ENCODE measurements at regions not wholly inside any gene's neighbourhood (a gene's known extent, or its start where the extent isn't known, plus 50 kb on each side); places are given as distances from the start of the nearest gene placed in this dataset.

DNA sequence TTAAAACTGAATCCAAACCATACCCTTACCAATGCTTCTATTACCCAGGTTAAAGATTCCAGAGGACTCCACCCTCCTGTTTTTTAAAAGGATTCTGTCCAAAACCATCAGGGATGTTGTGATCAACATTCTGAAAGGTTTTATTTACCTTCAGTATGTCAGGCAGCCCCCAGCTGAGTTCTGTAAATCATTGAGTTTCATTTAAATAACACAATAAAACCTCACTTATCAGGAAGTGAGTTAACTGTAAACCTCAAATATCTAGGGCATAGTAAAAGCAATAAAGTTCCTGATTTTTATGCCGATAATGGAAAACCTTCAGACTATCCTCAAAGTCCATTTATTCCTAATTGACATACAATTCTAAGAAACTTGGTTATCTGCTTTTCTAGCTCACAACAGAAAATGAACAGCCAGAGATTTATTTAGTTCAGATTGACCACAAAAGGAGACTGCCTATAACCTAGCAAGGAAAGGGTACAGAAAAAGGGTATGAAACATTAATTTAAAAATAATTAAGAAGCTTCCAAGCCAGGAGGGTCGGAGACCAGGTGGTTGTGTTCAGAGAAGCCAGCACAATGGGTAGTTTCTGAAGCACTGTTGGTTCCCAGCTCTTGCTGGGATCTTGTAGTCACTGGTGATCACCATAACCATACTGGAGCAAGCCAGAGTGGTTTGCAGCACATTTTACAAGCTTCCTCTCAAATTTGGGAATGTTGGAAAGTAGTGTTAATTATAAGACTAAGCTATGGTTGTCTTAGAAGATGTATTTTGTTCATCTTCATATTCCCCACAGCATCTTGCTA is 336.4 kb upstream of the FMN2 start:
- no peak for ATAC-seq (ENCODE audit: low read depth)
- Histone ChIP-seq H2BK15ac (ENCODE audit: low read depth, low read length) (no peak overlapping the region), H3K14ac (replicated peaks; ENCODE audit: low read depth, low read length) (no peak overlapping the region), H3K79me1 (ENCODE audit: low read depth in 1 of 2, low read length in 2 of 2) (no peaks in the 10 kb centered on the region), H3K27me3 (ENCODE audit: control insufficient read depth, insufficient read depth, low read length) (no peaks in the 10 kb centered on the region), H3K18ac (ENCODE audit: low read depth, low read length) (no peak overlapping the region), H3K36me3 (ENCODE audit: control insufficient read depth, insufficient read depth, low read length) (no peaks in the 10 kb centered on the region), H3K56ac (ENCODE audit: extremely low read depth, insufficient read depth, low read length) (no peak overlapping the region), H3K27ac (ENCODE audit: insufficient read depth, low read length) (no peak overlapping the region), H2AK9ac (replicated peaks; ENCODE audit: low read depth, low read length, poor library complexity) (no peak overlapping the region), H3K9me3 (ENCODE audit: control insufficient read depth, insufficient read depth, low read length) (no peaks in the 10 kb centered on the region; the same call in 1 of the 2 replicates), H3K4me1 (ENCODE audit: control insufficient read depth, insufficient read depth, low read length) (no peaks in the 10 kb centered on the region), H4K8ac (ENCODE audit: low read depth in 2 of 2, low read length in 2 of 2) (no peak overlapping the region), H3K9ac (ENCODE audit: low read depth, low read length) (no peak overlapping the region), H3K23ac (ENCODE audit: low read depth, low read length) (no peak overlapping the region), H3K4me2 (ENCODE audit: low read depth, low read length) (no peak overlapping the region), H4K20me1 (ENCODE audit: insufficient read depth, low read length) (no peaks in the 10 kb centered on the region), H2BK20ac (ENCODE audit: low read depth, low read length) (no peak overlapping the region), H2BK120ac (ENCODE audit: low read depth, low read length) (no peak overlapping the region), H3K9me1 (ENCODE audit: insufficient read depth, low read length) (no peaks in the 10 kb centered on the region), H2BK5ac (ENCODE audit: low read depth, low read length, poor library complexity, severe bottlenecking) (no peak overlapping the region), H4K91ac (ENCODE audit: insufficient read depth, low read depth, low read length) (no peak overlapping the region), H2AK5ac (ENCODE audit: low read depth, low read length) (no peak overlapping the region), H4K5ac (ENCODE audit: low read depth, low read length) (no peak overlapping the region), H2AFZ (replicated peaks; ENCODE audit: low read length, poor library complexity) (no peak overlapping the region), H3K4me3 (ENCODE audit: insufficient read depth, low read depth, low read length) (no peak overlapping the region), H3K4ac (ENCODE audit: low read depth, low read length) (no peak overlapping the region)
- 60% methylated on average over 1 of the region's 2 CpGs; no CpG with 5 or more reads in 1 of the 2 experiments for WGBS, 2 experiments (ENCODE audit: extremely low coverage in 2 of 2, insufficient read length in 1 of 2)
- DNase-seq = no peak
- BruUV-seq (replicated peaks) = no TSS peak
- TF ChIP-seq MXI1 (IDR thresholded peaks at IDR 0.05; ENCODE audit: borderline replicate concordance, low read depth, low read length) = no peak
- no peak for TF ChIP-seq BHLHE40 (IDR thresholded peaks at IDR 0.05; ENCODE audit: low read depth, low read length)
- no peak for TF ChIP-seq SMC3 (IDR thresholded peaks at IDR 0.05; ENCODE audit: low read depth, low read length)
- no peak for TF ChIP-seq RCOR1 (IDR thresholded peaks at IDR 0.05; ENCODE audit: insufficient replicate concordance, low read length)
- no peak for TF ChIP-seq FOS (IDR thresholded peaks at IDR 0.05; ENCODE audit: low read depth, low read length)
- TF ChIP-seq, protein P1, sequence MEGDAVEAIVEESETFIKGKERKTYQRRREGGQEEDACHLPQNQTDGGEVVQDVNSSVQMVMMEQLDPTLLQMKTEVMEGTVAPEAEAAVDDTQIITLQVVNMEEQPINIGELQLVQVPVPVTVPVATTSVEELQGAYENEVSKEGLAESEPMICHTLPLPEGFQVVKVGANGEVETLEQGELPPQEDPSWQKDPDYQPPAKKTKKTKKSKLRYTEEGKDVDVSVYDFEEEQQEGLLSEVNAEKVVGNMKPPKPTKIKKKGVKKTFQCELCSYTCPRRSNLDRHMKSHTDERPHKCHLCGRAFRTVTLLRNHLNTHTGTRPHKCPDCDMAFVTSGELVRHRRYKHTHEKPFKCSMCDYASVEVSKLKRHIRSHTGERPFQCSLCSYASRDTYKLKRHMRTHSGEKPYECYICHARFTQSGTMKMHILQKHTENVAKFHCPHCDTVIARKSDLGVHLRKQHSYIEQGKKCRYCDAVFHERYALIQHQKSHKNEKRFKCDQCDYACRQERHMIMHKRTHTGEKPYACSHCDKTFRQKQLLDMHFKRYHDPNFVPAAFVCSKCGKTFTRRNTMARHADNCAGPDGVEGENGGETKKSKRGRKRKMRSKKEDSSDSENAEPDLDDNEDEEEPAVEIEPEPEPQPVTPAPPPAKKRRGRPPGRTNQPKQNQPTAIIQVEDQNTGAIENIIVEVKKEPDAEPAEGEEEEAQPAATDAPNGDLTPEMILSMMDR (conservative IDR thresholded peaks at IDR 0.05; ENCODE audit: low read depth, low read length) = no peak
- no peak for TF ChIP-seq POLR2A (IDR thresholded peaks at IDR 0.05; ENCODE audit: low read depth, low read length)
- no peak for TF ChIP-seq MAFK (IDR thresholded peaks at IDR 0.05; ENCODE audit: low read depth, low read length)
- TF ChIP-seq RAD21 (IDR thresholded peaks at IDR 0.05; ENCODE audit: low read length) = no peak
- TF ChIP-seq CHD1 (IDR thresholded peaks at IDR 0.05; ENCODE audit: low read depth, low read length) = no peak
- no peak for TF ChIP-seq MAZ (IDR thresholded peaks at IDR 0.05; ENCODE audit: borderline replicate concordance, low read depth, low read length)
- no peak for TF ChIP-seq CEBPB (IDR thresholded peaks at IDR 0.05; ENCODE audit: low read depth, low read length)
- TF ChIP-seq RFX5 (IDR thresholded peaks at IDR 0.05; ENCODE audit: low read depth, low read length) = no peak
- TF ChIP-seq USF2 (IDR thresholded peaks at IDR 0.05; ENCODE audit: low read depth, low read length) = no peak
- TF ChIP-seq, protein P2, sequence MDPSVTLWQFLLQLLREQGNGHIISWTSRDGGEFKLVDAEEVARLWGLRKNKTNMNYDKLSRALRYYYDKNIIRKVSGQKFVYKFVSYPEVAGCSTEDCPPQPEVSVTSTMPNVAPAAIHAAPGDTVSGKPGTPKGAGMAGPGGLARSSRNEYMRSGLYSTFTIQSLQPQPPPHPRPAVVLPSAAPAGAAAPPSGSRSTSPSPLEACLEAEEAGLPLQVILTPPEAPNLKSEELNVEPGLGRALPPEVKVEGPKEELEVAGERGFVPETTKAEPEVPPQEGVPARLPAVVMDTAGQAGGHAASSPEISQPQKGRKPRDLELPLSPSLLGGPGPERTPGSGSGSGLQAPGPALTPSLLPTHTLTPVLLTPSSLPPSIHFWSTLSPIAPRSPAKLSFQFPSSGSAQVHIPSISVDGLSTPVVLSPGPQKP (IDR thresholded peaks at IDR 0.05; ENCODE audit: borderline replicate concordance, low read depth, low read length) = no peak
- TF ChIP-seq NFE2L2 (IDR thresholded peaks at IDR 0.05; ENCODE audit: low read depth, low read length) = no peak
- ChIA-PET POLR2A (ENCODE audit: unreplicated experiment) (no interaction called here), CTCF (no interaction called here)
- intact Hi-C loops (cut with micrococcal nuclease) = no loop called here
- in situ Hi-C loops (cut with MboI; ENCODE audit: low sequenced_read_pairs) = no loop called here
- dilution Hi-C loops (cut with HindIII; ENCODE audit: low sequenced_read_pairs, unreplicated experiment) = no loop called here

Data from IMR-90 (cell line).